ENCODE measurements at regions not wholly inside any gene's neighbourhood (a gene's known extent, or its start where the extent isn't known, plus 50 kb on each side); places are given as distances from the start of the nearest gene placed in this dataset.

DNA sequence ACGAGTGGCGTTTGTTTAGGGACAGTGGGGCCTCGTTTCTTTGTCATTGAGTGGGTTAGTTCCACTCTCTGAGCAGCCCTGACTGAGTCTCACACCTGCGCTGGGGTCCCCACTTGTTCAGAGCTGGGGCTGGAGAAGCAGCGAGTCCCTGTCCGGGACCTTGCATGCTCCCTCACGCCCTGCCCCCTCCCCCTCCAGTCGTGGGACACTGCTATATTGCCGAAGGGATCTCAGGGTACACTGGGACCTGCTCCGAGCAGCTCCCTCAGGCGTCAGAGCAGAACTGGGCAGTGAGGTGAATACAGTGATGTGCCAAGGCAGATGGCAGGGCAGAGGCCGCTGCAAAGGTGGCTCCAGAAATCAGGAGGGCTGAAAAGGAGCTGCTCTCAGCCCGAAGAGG lies 59.9 kb upstream of the KLF13 start:
- TF ChIP-seq, protein P1, sequence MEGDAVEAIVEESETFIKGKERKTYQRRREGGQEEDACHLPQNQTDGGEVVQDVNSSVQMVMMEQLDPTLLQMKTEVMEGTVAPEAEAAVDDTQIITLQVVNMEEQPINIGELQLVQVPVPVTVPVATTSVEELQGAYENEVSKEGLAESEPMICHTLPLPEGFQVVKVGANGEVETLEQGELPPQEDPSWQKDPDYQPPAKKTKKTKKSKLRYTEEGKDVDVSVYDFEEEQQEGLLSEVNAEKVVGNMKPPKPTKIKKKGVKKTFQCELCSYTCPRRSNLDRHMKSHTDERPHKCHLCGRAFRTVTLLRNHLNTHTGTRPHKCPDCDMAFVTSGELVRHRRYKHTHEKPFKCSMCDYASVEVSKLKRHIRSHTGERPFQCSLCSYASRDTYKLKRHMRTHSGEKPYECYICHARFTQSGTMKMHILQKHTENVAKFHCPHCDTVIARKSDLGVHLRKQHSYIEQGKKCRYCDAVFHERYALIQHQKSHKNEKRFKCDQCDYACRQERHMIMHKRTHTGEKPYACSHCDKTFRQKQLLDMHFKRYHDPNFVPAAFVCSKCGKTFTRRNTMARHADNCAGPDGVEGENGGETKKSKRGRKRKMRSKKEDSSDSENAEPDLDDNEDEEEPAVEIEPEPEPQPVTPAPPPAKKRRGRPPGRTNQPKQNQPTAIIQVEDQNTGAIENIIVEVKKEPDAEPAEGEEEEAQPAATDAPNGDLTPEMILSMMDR (IDR thresholded peaks at IDR 0.05; ENCODE audit: low read length), result 0 out of 2 replicates have a peak, but pooled peaks have one; percentile 4
- no peak for TF ChIP-seq EZH2 (optimal IDR thresholded peaks at IDR 0.05; ENCODE audit: low read depth, low read length)

Data from MM.1S (cell line).